GM12878 (cell line): ENCODE measurements at regions not wholly inside any gene's neighbourhood (a gene's known extent, or its start where the extent isn't known, plus 50 kb on each side); places are given as distances from the start of the nearest gene placed in this dataset.
A peak's percentile ranks its signal among the peaks of the same experiment; 100 is the strongest.

Experiments used
- ASH2L ChIP-seq: fragments of 300-600, 200-600 bp; sonication (generic); IDR thresholded peaks from 2 replicates; pipeline ENCODE4 v1.6.1; 2017; ENCODE audit warnings: low read depth, mild to moderate bottlenecking, borderline replicate concordance
- ATF2 ChIP-seq: IDR thresholded peaks from 2 replicates; pipeline ENCODE4 v1.6.1; 2012; ENCODE audit warnings: low read length, inconsistent platforms
- ATF3 ChIP-seq: IDR thresholded peaks from 2 replicates; pipeline ENCODE4 v1.6.1; 2011; ENCODE audit warnings: low read depth, mild to moderate bottlenecking, low read length, moderate library complexity, borderline replicate concordance; ENCODE audit errors: extremely low read depth
- CEBPB ChIP-seq, 2 experiments: fragments of 150-350 bp in 1 of 2; IDR thresholded peaks; 2 replicates each; pipeline ENCODE4 v1.6.1; 2012 to 2014; ENCODE audit warnings: low read depth in 2 of 2, low read length in 2 of 2, borderline replicate concordance in 1 of 2, inconsistent platforms in 1 of 2
- CREB1 ChIP-seq: IDR thresholded peaks from 2 replicates; pipeline ENCODE4 v1.6.1; 2012; ENCODE audit warnings: low read depth, mild to moderate bottlenecking, inconsistent platforms
- DPF2 ChIP-seq: fragments of 450-650 bp; IDR thresholded peaks from 2 replicates; pipeline ENCODE4 v1.6.1; 2017; ENCODE audit warnings: mild to moderate bottlenecking
- FOXK2 ChIP-seq: fragments of 450-650 bp; IDR thresholded peaks from 2 replicates; pipeline ENCODE4 v1.6.1; 2017; ENCODE audit warnings: mild to moderate bottlenecking, moderate library complexity
- HDGF ChIP-seq: fragments of 450-650 bp; IDR thresholded peaks from 2 replicates; pipeline ENCODE4 v1.6.1; 2016; ENCODE audit warnings: antibody characterized with exemption
- JUNB ChIP-seq: IDR thresholded peaks from 2 replicates; pipeline ENCODE4 v1.6.1; 2016; ENCODE audit warnings: antibody characterized with exemption, mild to moderate bottlenecking
- KAT2A ChIP-seq: conservative IDR thresholded peaks from 2 replicates; pipeline ENCODE4 v1.6.1; 2011; ENCODE audit warnings: low read depth, low read length; ENCODE audit not compliant: control insufficient read depth
- LARP7 ChIP-seq: fragments of 450-650 bp; IDR thresholded peaks from 2 replicates; pipeline ENCODE4 v1.6.1; 2017; ENCODE audit warnings: mild to moderate bottlenecking
- NRF1 ChIP-seq: conservative IDR thresholded peaks from 2 replicates; pipeline ENCODE4 v1.6.1; 2011; ENCODE audit warnings: mild to moderate bottlenecking, low read depth, low read length, improper control_type of control experiment
- PBX3 ChIP-seq: IDR thresholded peaks from 2 replicates; pipeline ENCODE4 v1.6.1; 2011; ENCODE audit warnings: mild to moderate bottlenecking, low read depth, low read length, moderate library complexity; ENCODE audit not compliant: insufficient replicate concordance
- RB1 ChIP-seq: fragments of 450-650 bp; formaldehyde crosslinking; IDR thresholded peaks from 2 replicates; pipeline ENCODE4 v1.6.1; 2017; ENCODE audit warnings: mild to moderate bottlenecking, borderline replicate concordance
- SMAD5 ChIP-seq: IDR thresholded peaks from 2 replicates; pipeline ENCODE4 v1.6.1; 2016; ENCODE audit warnings: antibody characterized with exemption, low read depth
- ZZZ3 ChIP-seq: IDR thresholded peaks from 2 replicates; pipeline ENCODE4 v1.6.1; 2011; ENCODE audit warnings: low read depth; ENCODE audit not compliant: control insufficient read depth, insufficient read length
- TF ChIP-seq, protein P1 (sequence below): fragments of 450-650 bp; IDR thresholded peaks from 2 replicates; pipeline ENCODE4 v1.6.1; 2018; ENCODE audit warnings: mild to moderate bottlenecking, low read depth, moderate library complexity; ENCODE audit not compliant: partially characterized antibody
- TF ChIP-seq, protein P2 (sequence below): fragments of 450-650 bp; IDR thresholded peaks from 2 replicates; pipeline ENCODE4 v1.6.1; 2018; ENCODE audit warnings: borderline replicate concordance, mild to moderate bottlenecking; ENCODE audit not compliant: partially characterized antibody
- TF ChIP-seq, protein P3 (sequence below): fragments of 150-350 bp; IDR thresholded peaks from 2 replicates; pipeline ENCODE4 v1.6.1; 2016; ENCODE audit warnings: low read depth, low read length

- TF ChIP-seq, protein P1, sequence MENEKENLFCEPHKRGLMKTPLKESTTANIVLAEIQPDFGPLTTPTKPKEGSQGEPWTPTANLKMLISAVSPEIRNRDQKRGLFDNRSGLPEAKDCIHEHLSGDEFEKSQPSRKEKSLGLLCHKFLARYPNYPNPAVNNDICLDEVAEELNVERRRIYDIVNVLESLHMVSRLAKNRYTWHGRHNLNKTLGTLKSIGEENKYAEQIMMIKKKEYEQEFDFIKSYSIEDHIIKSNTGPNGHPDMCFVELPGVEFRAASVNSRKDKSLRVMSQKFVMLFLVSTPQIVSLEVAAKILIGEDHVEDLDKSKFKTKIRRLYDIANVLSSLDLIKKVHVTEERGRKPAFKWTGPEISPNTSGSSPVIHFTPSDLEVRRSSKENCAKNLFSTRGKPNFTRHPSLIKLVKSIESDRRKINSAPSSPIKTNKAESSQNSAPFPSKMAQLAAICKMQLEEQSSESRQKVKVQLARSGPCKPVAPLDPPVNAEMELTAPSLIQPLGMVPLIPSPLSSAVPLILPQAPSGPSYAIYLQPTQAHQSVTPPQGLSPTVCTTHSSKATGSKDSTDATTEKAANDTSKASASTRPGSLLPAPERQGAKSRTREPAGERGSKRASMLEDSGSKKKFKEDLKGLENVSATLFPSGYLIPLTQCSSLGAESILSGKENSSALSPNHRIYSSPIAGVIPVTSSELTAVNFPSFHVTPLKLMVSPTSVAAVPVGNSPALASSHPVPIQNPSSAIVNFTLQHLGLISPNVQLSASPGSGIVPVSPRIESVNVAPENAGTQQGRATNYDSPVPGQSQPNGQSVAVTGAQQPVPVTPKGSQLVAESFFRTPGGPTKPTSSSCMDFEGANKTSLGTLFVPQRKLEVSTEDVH, result no peak
- TF ChIP-seq RB1 (no peak), ASH2L (no peak), JUNB (peak; percentile 22; the same call in 1 of the 2 replicates), ZZZ3 (no peak), CEBPB (IDR thresholded peaks at IDR 0.05; ENCODE audit: borderline replicate concordance in 1 of 2, low read depth in 2 of 2, low read length in 2 of 2) (no peak), NRF1 (no peak), ATF3 (no peak), PBX3 (no peak), FOXK2 (no peak), HDGF (no peak), ATF2 (0 out of 2 replicates have a peak, but pooled peaks have one; percentile 30), SMAD5 (no peak), LARP7 (no peak), KAT2A (no peak), CREB1 (no peak), DPF2 (no peak)
- TF ChIP-seq, protein P2, sequence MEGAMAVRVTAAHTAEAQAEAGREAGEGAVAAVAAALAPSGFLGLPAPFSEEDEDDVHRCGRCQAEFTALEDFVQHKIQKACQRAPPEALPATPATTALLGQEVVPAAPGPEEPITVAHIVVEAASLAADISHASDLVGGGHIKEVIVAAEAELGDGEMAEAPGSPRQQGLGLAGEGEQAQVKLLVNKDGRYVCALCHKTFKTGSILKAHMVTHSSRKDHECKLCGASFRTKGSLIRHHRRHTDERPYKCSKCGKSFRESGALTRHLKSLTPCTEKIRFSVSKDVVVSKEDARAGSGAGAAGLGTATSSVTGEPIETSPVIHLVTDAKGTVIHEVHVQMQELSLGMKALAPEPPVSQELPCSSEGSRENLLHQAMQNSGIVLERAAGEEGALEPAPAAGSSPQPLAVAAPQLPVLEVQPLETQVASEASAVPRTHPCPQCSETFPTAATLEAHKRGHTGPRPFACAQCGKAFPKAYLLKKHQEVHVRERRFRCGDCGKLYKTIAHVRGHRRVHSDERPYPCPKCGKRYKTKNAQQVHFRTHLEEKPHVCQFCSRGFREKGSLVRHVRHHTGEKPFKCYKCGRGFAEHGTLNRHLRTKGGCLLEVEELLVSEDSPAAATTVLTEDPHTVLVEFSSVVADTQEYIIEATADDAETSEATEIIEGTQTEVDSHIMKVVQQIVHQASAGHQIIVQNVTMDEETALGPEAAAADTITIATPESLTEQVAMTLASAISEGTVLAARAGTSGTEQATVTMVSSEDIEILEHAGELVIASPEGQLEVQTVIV, result no peak
- TF ChIP-seq, protein P3, sequence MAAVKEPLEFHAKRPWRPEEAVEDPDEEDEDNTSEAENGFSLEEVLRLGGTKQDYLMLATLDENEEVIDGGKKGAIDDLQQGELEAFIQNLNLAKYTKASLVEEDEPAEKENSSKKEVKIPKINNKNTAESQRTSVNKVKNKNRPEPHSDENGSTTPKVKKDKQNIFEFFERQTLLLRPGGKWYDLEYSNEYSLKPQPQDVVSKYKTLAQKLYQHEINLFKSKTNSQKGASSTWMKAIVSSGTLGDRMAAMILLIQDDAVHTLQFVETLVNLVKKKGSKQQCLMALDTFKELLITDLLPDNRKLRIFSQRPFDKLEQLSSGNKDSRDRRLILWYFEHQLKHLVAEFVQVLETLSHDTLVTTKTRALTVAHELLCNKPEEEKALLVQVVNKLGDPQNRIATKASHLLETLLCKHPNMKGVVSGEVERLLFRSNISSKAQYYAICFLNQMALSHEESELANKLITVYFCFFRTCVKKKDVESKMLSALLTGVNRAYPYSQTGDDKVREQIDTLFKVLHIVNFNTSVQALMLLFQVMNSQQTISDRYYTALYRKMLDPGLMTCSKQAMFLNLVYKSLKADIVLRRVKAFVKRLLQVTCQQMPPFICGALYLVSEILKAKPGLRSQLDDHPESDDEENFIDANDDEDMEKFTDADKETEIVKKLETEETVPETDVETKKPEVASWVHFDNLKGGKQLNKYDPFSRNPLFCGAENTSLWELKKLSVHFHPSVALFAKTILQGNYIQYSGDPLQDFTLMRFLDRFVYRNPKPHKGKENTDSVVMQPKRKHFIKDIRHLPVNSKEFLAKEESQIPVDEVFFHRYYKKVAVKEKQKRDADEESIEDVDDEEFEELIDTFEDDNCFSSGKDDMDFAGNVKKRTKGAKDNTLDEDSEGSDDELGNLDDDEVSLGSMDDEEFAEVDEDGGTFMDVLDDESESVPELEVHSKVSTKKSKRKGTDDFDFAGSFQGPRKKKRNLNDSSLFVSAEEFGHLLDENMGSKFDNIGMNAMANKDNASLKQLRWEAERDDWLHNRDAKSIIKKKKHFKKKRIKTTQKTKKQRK, result no peak
Observed at GRCh38 chr12:115341442-115341841, 657.5 kb upstream of the TBX3 start (continued).
